Cardiac septum (tissue), 1 donor: ENCODE measurements at regions not wholly inside any gene's neighbourhood (a gene's known extent, or its start where the extent isn't known, plus 50 kb on each side); places are given as distances from the start of the nearest gene placed in this dataset.

ENCODE experiments used
- DNase-seq: peaks from one replicate; pipeline ENCODE4 v3.0.0-alpha.2; 2020; ENCODE audit warnings: low spot score
- intact Hi-C: fragments of 100-400 bp; cut with DNase I; formaldehyde crosslinking; loops from one replicate; pipeline ENCODE4 v1.14.0; 2022
- donor health status: DM: no; HTN: no; CAD: no.

- intact Hi-C loops = no loop called here
- DNase-seq = no peak
Observed at GRCh38 chr18:76588601-76589226, 93.7 kb upstream of the ZNF516 start.

GRCh38 chr18:76587879-76588271 is 92.8 kb upstream of the ZNF516 start:
- intact Hi-C loops = no loop called here
- DNase-seq = no peak

- intact Hi-C loops = no loop called here
Observed at GRCh38 chr18:76587147-76587878, 92.3 kb upstream of the ZNF516 start.

DNA sequence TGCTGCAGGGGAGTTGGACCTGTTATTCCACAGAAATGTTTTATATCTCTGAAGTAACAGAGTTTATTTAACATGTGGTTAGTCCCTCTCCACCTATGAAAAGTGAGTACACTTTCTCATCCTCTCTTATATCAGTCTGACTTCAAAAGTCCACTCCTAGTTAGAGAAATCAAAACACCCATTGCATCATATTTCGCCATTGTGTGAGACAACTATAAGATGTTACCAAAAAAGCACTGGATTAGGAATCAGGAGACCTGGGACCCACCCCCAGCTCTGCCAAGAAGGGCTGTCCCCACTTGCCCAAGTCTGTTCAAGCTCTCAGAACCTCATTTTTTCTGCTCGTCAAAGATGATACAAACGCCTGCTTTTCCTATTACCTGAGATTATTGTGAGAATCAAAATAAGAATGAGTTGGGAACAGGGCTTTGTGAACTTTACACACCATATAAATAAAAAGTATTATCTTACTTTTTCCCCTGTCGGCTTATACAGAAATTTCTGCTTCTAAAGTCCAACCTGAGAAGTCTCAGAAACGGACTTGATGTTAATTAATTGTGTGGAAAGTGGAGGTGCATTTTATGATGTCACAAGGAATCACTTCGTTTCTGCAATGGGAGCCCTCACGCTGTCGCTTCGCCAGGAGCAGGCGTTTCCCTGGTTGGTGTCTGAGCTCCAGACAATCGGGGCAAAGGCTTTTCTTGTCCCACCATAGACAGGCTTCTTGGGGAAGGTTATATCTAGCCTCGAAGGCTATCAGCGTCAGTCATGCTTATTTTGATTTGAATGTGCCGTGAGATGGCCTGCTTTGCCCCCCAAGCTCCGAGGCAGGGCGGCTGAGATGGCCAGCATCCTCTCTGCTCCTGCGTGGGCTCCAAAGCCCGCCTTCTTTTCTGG is 89.6 kb upstream of the ZNF516 start:
- intact Hi-C loops = no loop called here
- no peak for DNase-seq

More at GRCh38 chr18:76587147-76587878, 92.3 kb upstream of the ZNF516 start:
- no peak for DNase-seq

DNA sequence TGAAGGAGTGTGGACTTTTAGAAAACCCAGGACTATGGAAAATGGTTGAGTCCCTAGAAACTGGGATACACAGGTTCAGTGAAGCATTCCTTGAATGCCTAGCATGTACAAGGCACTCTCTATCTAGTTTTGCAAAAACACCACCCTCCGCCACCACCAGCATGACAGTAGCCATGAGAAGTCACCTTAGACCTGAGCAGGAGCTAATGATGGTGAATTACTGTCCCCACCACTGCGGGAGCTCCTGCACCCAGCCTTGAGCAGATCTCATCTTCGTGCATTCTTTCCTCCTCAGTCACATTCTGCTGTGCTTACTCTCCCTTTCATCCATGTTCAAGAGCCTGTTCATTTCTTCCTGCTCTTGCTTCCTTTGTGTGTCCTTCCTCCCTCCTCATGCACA is 86.2 kb upstream of the ZNF516 start:
- intact Hi-C loops = no loop called here

DNA sequence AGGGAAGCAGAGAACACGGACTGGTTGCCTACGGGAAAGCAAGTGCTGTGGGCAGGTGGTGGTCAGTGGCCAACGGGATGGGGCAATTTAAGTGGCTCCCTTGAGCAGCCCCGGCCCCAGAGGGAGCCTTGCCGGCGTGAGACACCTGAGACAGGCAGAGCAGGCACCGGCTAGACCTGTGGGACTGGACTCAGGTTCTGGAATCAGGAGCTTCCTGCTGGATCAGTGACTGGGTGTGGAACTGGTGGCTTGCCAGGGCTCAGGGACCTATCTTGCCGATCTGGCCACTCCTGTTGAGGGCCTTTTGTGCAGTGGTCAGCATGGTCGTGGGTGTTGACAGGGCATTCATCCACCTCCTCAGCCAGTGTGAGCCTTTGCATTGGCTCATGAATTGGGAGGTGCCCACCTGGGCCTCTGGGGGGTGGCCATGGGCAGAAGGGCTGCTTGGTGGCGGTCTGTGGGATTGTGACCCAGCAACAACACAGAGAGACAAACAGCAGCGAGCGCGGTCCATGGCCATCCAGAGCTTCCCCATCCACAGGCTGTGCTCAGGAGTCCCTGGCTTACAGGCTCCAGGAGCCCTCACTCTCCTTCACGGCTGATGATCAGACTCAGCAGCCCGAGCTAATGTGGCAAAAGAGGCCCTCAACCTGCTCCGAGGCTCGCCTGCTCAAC is 85.4 kb upstream of the ZNF516 start:
- no peak for DNase-seq
- intact Hi-C loops = no loop called here

More for the DNA sequence above, 86.2 kb upstream of the ZNF516 start:
- no peak for DNase-seq

DNA sequence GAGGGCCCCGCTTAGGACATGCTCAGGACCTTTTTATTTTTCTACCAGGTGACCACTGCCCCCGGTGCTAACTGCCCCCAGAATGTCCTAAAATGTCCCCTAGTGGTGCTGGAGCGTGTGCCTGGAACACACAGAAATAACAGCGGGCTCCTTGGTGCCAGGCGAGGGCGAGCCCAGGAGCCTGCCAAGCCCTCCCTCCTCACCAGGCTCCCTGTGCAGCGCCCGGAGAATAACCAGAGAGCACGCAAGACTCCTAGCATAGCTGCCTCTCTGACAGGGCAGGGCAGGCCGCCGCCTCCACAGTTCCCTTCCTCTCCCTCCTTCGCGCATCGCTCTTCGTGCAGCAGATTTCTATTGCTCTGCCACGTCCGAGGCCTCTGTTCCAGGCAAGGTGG is 84.3 kb upstream of the ZNF516 start:
- DNase-seq = no peak
- intact Hi-C loops = no loop called here

- no peak for DNase-seq
- intact Hi-C loops = no loop called here
Observed at GRCh38 chr18:76578571-76579300, 83.7 kb upstream of the ZNF516 start.

- no peak for DNase-seq
- intact Hi-C loops = no loop called here
Observed at GRCh38 chr18:76573325-76574025, 78.4 kb upstream of the ZNF516 start.

- intact Hi-C loops = no loop called here
- no peak for DNase-seq
Observed at GRCh38 chr18:76572518-76573247, 77.6 kb upstream of the ZNF516 start.

GRCh38 chr18:76571689-76572088 is 76.6 kb upstream of the ZNF516 start:
- DNase-seq = no peak
- intact Hi-C loops = no loop called here

DNA sequence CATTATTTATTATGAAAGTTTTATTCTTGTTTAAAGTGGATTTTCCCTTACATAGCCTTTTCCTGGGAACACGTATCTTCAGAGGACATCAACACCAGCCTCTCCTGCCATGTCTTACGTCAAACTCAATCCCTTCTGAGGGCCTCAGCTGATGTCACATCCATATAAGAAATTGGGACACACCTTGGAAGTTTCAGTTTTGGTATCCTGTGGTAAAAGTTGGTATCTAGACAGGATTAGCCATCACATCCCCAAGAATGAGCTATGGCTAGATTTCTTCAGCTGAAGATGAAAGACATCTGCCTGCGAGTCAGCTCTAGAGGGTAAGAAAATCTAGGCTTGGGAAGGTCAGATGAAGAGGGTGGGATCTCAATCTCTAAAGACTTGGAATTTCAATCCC is 75.8 kb upstream of the ZNF516 start:
- no peak for DNase-seq
- intact Hi-C loops = no loop called here

DNA sequence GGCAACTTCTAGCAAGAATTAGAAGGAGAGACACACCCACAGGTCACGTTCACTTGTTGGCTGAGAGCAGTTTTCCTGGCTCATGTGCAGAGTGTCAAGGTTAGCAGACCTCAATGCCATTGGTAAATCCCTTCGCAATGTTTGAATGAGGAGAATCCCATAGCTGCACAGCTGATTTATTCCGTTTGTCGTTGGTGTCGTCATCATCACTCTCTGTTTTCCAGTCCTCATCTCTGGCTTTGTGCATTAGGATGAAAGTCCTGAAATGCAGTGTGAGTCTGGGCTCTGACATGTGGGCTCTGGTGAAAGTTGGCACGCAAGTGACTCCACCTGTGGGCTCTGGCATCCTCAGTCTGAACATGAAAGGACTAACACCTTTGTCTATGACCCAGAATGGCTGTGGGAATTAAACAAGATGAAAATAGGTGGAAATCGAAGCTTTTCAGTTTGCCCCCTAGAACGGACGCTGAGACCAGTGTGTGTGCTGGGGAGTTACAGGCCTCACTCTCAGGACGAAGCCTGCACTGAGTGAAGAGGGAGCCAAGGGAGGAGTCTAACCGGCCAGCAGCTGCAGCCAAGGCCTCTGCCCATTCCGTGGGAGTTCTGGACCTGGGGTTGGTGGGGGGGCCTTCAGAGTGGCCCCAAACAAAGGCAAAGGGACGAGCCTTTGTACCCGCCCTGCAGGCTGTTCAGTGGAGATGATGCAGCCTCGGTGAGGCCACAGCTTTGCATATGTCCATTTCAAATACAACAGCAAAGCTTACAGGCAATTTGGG is 74.8 kb upstream of the ZNF516 start:
- intact Hi-C loops = no loop called here
- DNase-seq = no peak

DNA sequence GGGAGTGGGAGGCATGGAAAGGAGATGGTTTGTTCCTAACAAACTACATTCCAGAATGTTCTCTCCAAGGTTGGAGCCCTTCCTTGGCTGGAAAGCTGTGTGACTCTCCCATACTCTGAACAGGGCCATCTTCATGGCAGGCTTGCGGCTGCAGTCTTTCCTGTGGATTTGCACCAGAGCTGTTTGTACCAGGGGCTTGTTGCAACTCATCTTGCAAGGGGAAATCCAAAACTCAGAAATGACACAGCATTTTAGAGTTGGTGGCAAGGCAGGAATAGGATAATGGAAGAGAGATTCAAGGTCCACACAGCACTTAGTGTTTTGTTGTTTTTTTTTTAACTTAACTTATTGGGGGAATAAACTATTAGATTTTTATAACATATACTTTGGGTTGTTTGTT is 73.7 kb upstream of the ZNF516 start:
- intact Hi-C loops = no loop called here
- DNase-seq = no peak

GRCh38 chr18:76567835-76568445 is 72.9 kb upstream of the ZNF516 start:
- intact Hi-C loops = no loop called here
- no peak for DNase-seq

GRCh38 chr18:76566987-76567386 is 71.9 kb upstream of the ZNF516 start:
- DNase-seq = no peak
- intact Hi-C loops = no loop called here
